Left lung (tissue), 4 donors: ENCODE measurements at regions not wholly inside any gene's neighbourhood (a gene's known extent, or its start where the extent isn't known, plus 50 kb on each side); places are given as distances from the start of the nearest gene placed in this dataset.

Experiments
- ATAC-seq: fragments of 200-7000 bp; cut with Tn5 transposase; one replicate; pipeline ENCODE4 v1.9.1; 2020; ENCODE audit warnings: moderate library complexity
- DNase-seq, 4 donors: peaks; one replicate each; pipeline ENCODE4 v3.0.0-alpha.2; 2013 to 2020
- H3K27ac ChIP-seq, 2 donors: fragments of 200-600 bp; sonication (generic) in 1 of 2; one replicate each; pipeline versions ENCODE4 v1.5.0 to v1.8.0; 2020 to 2021
- H3K27me3 ChIP-seq, 2 donors: fragments of 200-600 bp; sonication (generic) in 1 of 2; one replicate each; pipeline versions ENCODE4 v1.5.0 to v1.8.0; 2020 to 2021
- H3K36me3 ChIP-seq, 2 donors: fragments of 200-600 bp; sonication (generic) in 1 of 2; one replicate each; pipeline versions ENCODE4 v1.5.0 to v1.8.0; 2020 to 2021
- H3K4me1 ChIP-seq, 2 donors: fragments of 200-600 bp; one replicate each; pipeline ENCODE4 v1.8.0; 2021
- H3K4me3 ChIP-seq, 2 donors: fragments of 200-600 bp; sonication (generic) in 1 of 2; one replicate each; pipeline versions ENCODE4 v1.5.0 to v1.8.0; 2020 to 2021; ENCODE audit warnings: mild to moderate bottlenecking in 1 of 2
- H3K9me3 ChIP-seq, 2 donors: fragments of 200-600 bp; sonication (generic) in 1 of 2; one replicate each; pipeline versions ENCODE4 v1.5.0 to v1.8.0; 2020 to 2021
- CTCF ChIP-seq, 2 donors: fragments of 200-600 bp; sonication (generic) in 1 of 2; IDR thresholded peaks; one replicate each; pipeline versions ENCODE4 v1.5.0 to v1.8.0; 2021; ENCODE audit warnings: antibody characterized with exemption in 2 of 2
- intact Hi-C, 2 donors: fragments of 100-400 bp; cut with DNase I; formaldehyde crosslinking; loops; one replicate each; pipeline versions ENCODE4 v1.11.2 to v1.14.2; 2022
- donor health status: DM: no; HTN: yes; CAD: no.
- donor health status: DM: no; HTN: no; CAD: no.

DNA sequence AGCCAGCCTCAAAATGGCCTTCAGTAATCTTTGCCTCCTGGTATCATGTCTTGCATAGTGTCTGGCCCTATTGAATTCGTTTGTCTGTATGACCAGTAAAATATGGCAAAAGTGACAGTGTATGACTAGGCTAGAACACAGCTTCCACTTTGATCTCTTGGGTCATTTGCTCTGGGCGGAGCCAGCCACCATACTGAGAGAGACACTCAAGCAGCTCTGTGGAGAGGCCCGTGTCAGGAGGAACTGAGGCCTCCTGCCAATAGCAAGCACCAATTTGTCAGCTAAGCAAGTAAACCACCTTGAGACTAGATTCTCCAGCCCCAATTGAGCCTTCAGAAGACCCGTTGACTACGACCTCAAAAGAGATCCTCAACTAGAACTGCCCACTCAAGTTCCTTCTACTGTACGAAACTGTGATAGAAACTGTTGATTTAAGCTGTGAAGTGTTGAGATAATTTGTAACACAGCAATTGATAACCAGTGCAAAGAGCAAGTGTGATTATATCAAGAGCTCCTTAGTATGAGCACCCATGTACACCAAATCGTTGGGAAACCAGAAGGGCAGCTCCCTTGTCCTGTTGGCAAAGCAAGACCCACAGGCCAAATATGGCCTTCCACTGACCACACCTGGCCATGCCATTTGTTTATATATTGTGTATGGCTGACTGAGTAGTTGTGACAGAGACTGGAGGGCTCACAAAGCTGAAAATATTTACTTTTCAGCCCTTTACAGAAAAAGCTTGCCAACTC, 52.7 kb upstream of the SERBP1 start:
- Histone ChIP-seq H3K27me3 (no peaks in the 10 kb centered on the region), H3K9me3 (no peaks in the 10 kb centered on the region), H3K36me3 (no peaks in the 10 kb centered on the region), H3K27ac (no peak overlapping the region), H3K4me1 (peaks cover 0 to 4% of the 10 kb centered on the region in 2 donors), H3K4me3 (no peak overlapping the region)
- intact Hi-C loops = no loop called here
- DNase-seq (peak in 1 of 4 donors; percentile 71), ATAC-seq (peak; percentile 81)
- TF ChIP-seq CTCF (IDR thresholded peaks at IDR 0.05) = no peak

- no peak for DNase-seq
- TF ChIP-seq CTCF (IDR thresholded peaks at IDR 0.05) = no peak
- Histone ChIP-seq H3K27me3 (no peaks in the 10 kb centered on the region), H3K27ac (no peak overlapping the region), H3K36me3 (no peaks in the 10 kb centered on the region), H3K4me3 (no peak overlapping the region), H3K9me3 (no peaks in the 10 kb centered on the region), H3K4me1 (peaks cover 0 to under 1% of the 10 kb centered on the region in 2 donors)
- intact Hi-C loops = no loop called here
- no peak for ATAC-seq
These were observed 54.3 kb upstream of the SERBP1 start for GRCh38 chr1:67484492-67484891.

DNA sequence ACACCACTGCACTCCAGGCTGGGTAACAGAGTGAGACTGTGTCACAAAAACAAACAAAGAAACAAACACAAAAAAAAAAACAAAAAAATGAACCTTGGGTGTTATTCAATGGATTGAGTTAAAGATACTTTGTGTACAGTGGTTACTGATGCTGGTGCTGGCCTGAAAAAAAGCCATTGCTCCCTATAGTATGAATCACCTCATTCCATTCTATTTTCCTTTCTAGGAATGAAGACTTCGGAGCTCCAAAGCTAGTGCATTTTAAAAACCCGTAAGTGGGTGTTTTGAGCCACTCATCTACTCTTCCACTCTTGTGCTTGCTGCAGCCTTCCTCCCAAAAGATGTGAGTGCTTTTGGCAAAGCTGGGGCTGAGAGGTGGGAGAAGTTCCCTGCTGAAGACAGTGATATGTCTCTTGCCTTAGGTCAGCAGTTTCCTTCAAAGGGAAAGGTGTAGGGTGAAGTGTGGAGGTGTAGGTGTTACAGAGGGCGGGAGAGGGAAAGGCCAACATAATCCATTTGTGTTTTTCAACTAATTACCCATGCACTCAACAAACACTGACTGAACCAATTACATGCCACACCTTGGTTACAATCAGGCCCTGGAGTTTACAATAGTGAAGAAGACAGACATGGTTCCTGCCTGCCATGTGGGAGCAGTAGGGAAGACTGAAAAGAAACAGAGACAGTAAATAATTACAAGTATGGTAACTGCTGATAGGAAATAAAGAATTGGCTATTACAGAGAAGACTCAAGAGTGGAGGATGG, 55.0 kb upstream of the SERBP1 start:
- Histone ChIP-seq H3K36me3 (no peaks in the 10 kb centered on the region), H3K4me1 (no peaks in the 10 kb centered on the region), H3K9me3 (no peaks in the 10 kb centered on the region), H3K27ac (no peak overlapping the region), H3K27me3 (no peaks in the 10 kb centered on the region), H3K4me3 (no peak overlapping the region)
- no peak for DNase-seq
- intact Hi-C loops = no loop called here
- TF ChIP-seq CTCF (IDR thresholded peaks at IDR 0.05) = no peak
- no peak for ATAC-seq

DNA sequence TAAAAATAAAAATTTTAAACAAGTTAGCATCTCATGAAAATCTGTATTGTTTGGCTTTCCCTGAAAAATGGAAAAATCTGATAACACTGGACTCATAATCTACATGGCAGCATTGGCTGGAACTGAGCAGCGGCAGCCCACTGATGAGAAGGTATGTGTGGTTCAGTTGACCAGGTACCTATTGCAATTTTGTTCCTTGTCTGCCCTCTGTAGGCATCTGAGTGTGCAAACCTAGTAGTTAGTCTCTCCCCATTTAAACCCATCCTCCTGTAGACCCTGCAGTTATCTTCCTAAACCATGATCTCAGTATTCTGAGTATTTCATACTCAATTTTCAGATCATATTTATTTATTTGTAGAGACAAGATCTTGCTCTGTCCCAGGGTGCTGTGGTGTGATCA, 59.4 kb upstream of the SERBP1 start:
- Histone ChIP-seq H3K27ac (no peak overlapping the region), H3K4me1 (no peaks in the 10 kb centered on the region), H3K9me3 (no peaks in the 10 kb centered on the region), H3K4me3 (no peak overlapping the region), H3K36me3 (no peaks in the 10 kb centered on the region), H3K27me3 (no peaks in the 10 kb centered on the region)
- intact Hi-C loops = loop anchor here in 1 of 2 donors (5.0 to 10.0 kb wide), 2 partner anchors 142 to 255 kb away; no protein-coding TSS in a partner anchor
- peak; percentile 78 for ATAC-seq
- DNase-seq = peak in 1 of 4 donors; percentile 35
- TF ChIP-seq CTCF (IDR thresholded peaks at IDR 0.05) = peak in 1 of 2 donors; percentile 19

- H3K36me3 ChIP-seq = no peaks in the 10 kb centered on the region
- no peak for ATAC-seq
- H3K9me3 ChIP-seq = no peaks in the 10 kb centered on the region
- no peak for TF ChIP-seq CTCF (IDR thresholded peaks at IDR 0.05)
- no peak overlapping the region for H3K27ac ChIP-seq
- no peaks in the 10 kb centered on the region for H3K4me1 ChIP-seq
- no peak for DNase-seq
- intact Hi-C loops = loop anchor here in 1 of 2 donors (5.0 to 10.0 kb wide), 2 partner anchors 144 to 256 kb away; no protein-coding TSS in a partner anchor
- no peak overlapping the region for H3K4me3 ChIP-seq
- H3K27me3 ChIP-seq = no peaks in the 10 kb centered on the region
These were observed 61.1 kb upstream of the SERBP1 start for GRCh38 chr1:67491280-67491679.
